ENCODE measurements at regions not wholly inside any gene's neighbourhood (a gene's known extent, or its start where the extent isn't known, plus 50 kb on each side); places are given as distances from the start of the nearest gene placed in this dataset.
"Not testable (repeated sequence)": the region's sequence is repeated elsewhere in the genome, so short reads cannot be mapped to it uniquely, and the experiment has no call there.

DNA sequence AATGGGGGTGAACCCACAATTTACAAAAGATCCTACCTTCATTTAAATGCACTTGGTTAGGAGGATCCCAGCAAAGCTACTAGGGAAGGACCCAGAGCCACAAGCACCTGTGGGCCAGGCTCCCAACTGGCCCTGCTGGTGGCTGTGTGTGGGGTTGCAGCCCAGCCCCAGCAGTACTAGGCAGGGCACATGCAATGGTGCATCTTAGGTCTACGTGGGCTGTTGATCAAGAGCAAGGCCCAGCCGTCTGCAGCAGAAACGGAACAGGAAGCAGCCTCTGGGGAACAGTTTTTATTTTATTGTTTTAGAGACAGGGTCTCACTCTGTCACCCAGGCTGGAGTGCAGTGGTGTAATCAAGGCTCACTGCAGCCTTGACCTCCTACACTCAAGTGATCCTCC, 134.1 kb upstream of the RAB4A start:
- H3K4me3 Mint-ChIP-seq: no peak overlapping the region

DNA sequence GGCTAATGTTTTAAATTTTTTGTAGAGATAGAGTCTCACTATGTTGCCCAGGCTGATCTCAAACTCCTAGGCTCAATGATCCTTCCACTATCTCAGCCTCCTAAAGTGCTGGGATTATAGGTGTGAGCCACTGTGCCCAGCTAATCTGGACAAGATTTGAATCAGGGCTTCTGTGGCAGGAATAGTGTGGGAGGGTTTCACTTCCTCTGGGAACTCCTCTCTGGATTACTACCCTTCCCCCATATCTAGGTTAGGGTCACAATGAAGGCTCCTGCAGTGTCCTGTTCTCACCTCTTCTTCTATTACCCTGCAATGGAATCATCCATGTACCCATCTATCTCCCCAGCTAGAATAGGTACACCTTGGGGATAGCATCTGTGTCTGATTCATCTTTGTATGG, 133.6 kb upstream of the RAB4A start:
- DNase-seq: no peak
- Mint-ChIP-seq H3K27ac (no peak overlapping the region), H3K4me3 (no peak overlapping the region), H3K27me3 (no peaks in the 10 kb centered on the region), H3K36me3 (peaks cover 16% of the 10 kb centered on the region), H3K9me3 (peaks cover 21% of the 10 kb centered on the region), H3K4me1 (peaks cover 34% of the 10 kb centered on the region)

More for the DNA sequence above, 134.1 kb upstream of the RAB4A start:
- peaks cover 38% of the 10 kb centered on the region for H3K4me1 Mint-ChIP-seq
- H3K36me3 Mint-ChIP-seq: peaks cover 16% of the 10 kb centered on the region
- no peak for DNase-seq
- no peak overlapping the region for H3K27ac Mint-ChIP-seq
- peaks cover 21% of the 10 kb centered on the region for H3K9me3 Mint-ChIP-seq
- no peaks in the 10 kb centered on the region for H3K27me3 Mint-ChIP-seq

GRCh38 chr1:229138058-229138457, 132.9 kb upstream of the RAB4A start:
- no peak overlapping the region for H3K27ac Mint-ChIP-seq
- H3K36me3 Mint-ChIP-seq: peaks cover 16% of the 10 kb centered on the region
- H3K9me3 Mint-ChIP-seq: peaks cover 21% of the 10 kb centered on the region
- no peak overlapping the region for H3K4me3 Mint-ChIP-seq
- peaks cover 33% of the 10 kb centered on the region for H3K4me1 Mint-ChIP-seq
- DNase-seq: no peak
- H3K27me3 Mint-ChIP-seq: no peaks in the 10 kb centered on the region

GRCh38 chr1:229139331-229140118, 131.4 kb upstream of the RAB4A start:
- no peaks in the 10 kb centered on the region for H3K27me3 Mint-ChIP-seq
- H3K4me3 Mint-ChIP-seq: no peak overlapping the region
- H3K36me3 Mint-ChIP-seq: peaks cover 7% of the 10 kb centered on the region
- peaks cover 32% of the 10 kb centered on the region for H3K4me1 Mint-ChIP-seq
- H3K27ac Mint-ChIP-seq: no peak overlapping the region
- DNase-seq: no peak
- H3K9me3 Mint-ChIP-seq: peaks cover 14% of the 10 kb centered on the region

DNA sequence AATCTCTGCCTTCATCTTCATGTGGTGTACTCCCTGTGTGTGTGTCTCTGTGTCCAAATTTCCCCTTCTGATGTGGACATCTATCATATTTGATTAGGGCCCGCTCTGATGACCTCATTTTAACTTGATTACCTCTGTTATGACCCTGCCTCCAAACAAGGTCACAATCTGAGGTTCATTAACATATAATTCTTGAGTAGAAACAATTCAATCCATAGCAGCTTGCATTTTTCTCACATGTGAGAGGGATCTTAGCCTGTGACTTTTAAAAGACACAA, 130.9 kb upstream of the RAB4A start:
- peaks cover 6% of the 10 kb centered on the region for H3K36me3 Mint-ChIP-seq
- peaks cover 32% of the 10 kb centered on the region for H3K4me1 Mint-ChIP-seq
- H3K4me3 Mint-ChIP-seq: no peak overlapping the region
- no peak overlapping the region for H3K27ac Mint-ChIP-seq
- H3K27me3 Mint-ChIP-seq: no peaks in the 10 kb centered on the region
- peaks cover 10% of the 10 kb centered on the region for H3K9me3 Mint-ChIP-seq
- DNase-seq: no peak

- Mint-ChIP-seq H3K27ac (no peak overlapping the region), H3K4me1 (peaks cover 31% of the 10 kb centered on the region), H3K27me3 (no peaks in the 10 kb centered on the region), H3K36me3 (peaks cover under 1% of the 10 kb centered on the region), H3K4me3 (no peak overlapping the region), H3K9me3 (peaks cover 2% of the 10 kb centered on the region)
- DNase-seq: no peak
These were observed 129.6 kb upstream of the RAB4A start for GRCh38 chr1:229141271-229141670.

DNA sequence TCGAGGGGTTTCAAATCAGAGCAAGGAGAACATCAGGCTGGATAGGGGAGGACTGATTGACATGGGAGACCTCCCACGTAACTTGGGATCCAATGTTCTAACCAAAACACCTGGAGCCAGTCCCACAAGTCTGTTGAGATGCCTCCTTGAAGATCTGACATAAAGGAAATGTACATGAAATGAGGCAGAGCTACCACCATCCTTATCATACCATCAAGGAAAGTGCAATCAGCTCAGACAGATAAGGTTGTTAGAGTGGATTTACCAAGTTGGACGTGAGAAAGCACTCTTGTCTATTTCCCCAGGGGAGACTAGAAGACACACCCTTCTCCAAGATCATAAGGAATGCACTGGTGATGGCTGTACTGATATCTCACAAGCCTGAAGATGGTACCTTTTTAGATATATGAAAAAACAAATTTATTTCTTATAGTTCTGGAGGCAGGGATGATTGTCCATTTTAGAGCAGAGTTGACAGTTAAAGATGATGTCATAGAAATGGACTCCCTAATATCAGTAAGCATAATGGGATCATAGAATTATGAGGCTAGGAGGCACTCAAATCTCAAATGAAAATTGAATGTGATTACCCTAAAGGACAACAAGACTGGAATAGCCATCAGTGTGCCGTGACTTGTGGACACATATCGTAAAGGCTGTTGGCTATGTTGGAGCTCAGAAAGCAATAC, 129.1 kb upstream of the RAB4A start:
- peaks cover 26% of the 10 kb centered on the region for H3K4me1 Mint-ChIP-seq
- H3K36me3 Mint-ChIP-seq: no peaks in the 10 kb centered on the region
- H3K27me3 Mint-ChIP-seq: peaks cover 2% of the 10 kb centered on the region
- DNase-seq: no peak
- no peaks in the 10 kb centered on the region for H3K9me3 Mint-ChIP-seq
- no peak overlapping the region for H3K27ac Mint-ChIP-seq
- no peak overlapping the region for H3K4me3 Mint-ChIP-seq

- no peaks in the 10 kb centered on the region for H3K9me3 Mint-ChIP-seq
These were observed 128.4 kb upstream of the RAB4A start for GRCh38 chr1:229142471-229142870.

GRCh38 chr1:229146647-229147046, 124.3 kb upstream of the RAB4A start:
- Mint-ChIP-seq H3K36me3 (no peaks in the 10 kb centered on the region), H3K9me3 (no peaks in the 10 kb centered on the region), H3K27ac (no peak overlapping the region), H3K4me3 (no peak overlapping the region), H3K27me3 (peaks cover 7% of the 10 kb centered on the region), H3K4me1 (no peaks in the 10 kb centered on the region)
- no peak for DNase-seq

More at GRCh38 chr1:229142471-229142870, 128.4 kb upstream of the RAB4A start:
- DNase-seq: no peak
- H3K27ac Mint-ChIP-seq: no peak overlapping the region
- H3K4me1 Mint-ChIP-seq: peaks cover 19% of the 10 kb centered on the region
- no peak overlapping the region for H3K4me3 Mint-ChIP-seq
- peaks cover 7% of the 10 kb centered on the region for H3K27me3 Mint-ChIP-seq
- H3K36me3 Mint-ChIP-seq: no peaks in the 10 kb centered on the region

- Mint-ChIP-seq H3K27me3 (peaks cover 7% of the 10 kb centered on the region), H3K4me1 (no peaks in the 10 kb centered on the region), H3K27ac (no peak overlapping the region), H3K9me3 (no peaks in the 10 kb centered on the region), H3K36me3 (no peaks in the 10 kb centered on the region), H3K4me3 (no peak overlapping the region)
- no peak for DNase-seq
These were observed 123.8 kb upstream of the RAB4A start for GRCh38 chr1:229147072-229147471.

DNA sequence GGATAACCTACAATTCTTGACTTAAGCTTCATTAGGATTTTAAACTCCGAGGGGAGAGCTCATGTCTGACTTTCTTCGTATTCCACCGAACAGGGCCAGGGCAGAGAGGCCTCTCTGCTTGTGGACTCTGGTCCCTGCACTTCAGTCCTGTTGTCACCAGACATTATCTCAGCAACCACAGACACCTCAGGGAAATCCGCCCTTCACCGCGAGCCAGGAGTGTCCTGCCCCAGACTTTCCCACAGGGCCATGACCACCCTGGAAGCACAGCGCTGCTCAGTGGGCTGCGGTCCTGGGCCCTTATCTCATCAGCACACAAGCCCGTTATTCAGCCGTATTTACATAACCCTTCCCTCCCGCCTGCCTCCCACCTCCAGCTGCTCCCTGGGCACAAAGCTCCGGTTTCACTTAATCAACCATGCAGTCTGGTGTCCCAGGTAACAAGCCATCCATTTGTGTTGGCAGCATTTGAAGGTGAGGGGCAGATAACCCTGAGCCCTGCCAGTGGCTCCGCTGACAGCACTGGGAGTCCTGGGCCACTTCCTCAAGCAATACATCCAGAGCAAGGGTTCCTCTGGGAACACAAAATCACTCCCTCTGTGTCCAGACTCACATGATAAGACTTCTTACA, 122.8 kb upstream of the RAB4A start:
- H3K4me3 Mint-ChIP-seq: no peak overlapping the region

DNA sequence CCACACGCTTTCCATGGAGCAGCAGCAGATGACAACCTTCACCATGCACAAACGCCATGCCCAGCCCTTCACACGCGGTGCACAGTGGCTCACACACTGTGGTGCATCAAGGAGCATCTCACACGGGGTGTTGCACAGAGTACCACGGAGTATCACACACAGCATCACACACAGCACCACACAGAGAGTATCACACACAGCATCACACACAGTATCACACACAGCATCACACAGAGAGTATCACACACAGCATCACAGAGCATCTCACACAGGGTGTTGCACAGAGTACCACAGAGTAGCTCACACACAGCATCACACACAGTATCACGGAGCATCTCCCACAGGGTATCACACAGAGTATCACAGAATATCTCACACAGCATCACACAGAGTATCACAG, 122.2 kb upstream of the RAB4A start:
- Mint-ChIP-seq H3K36me3 (no peaks in the 10 kb centered on the region), H3K4me1 (no peaks in the 10 kb centered on the region), H3K27me3 (peaks cover 7% of the 10 kb centered on the region), H3K4me3 (no peak overlapping the region), H3K27ac (no peak overlapping the region), H3K9me3 (no peaks in the 10 kb centered on the region)
- DNase-seq: no peak

More for the DNA sequence above, 122.8 kb upstream of the RAB4A start:
- Mint-ChIP-seq H3K4me1 (no peaks in the 10 kb centered on the region), H3K27me3 (peaks cover 7% of the 10 kb centered on the region), H3K36me3 (no peaks in the 10 kb centered on the region), H3K27ac (no peak overlapping the region), H3K9me3 (no peaks in the 10 kb centered on the region)
- DNase-seq: no peak

DNA sequence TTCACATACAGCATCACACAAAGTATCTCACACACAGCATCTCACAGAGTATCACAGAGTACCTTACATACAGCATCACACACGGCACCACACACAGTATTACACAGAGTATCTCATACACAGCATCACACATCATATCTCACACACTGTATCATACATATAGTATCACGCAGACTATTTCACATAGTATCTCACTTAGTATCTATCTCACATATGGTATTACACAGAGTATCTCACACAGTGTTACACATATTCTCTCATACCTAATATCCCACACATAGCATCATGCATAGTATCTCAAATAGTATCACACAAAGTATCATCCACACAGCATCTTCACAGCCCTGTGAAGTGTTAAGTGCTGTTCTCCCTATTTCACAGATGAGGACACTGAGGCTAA, 121.5 kb upstream of the RAB4A start:
- Mint-ChIP-seq H3K4me1 (peaks cover 3% of the 10 kb centered on the region), H3K27me3 (peaks cover 7% of the 10 kb centered on the region), H3K27ac (no peak overlapping the region), H3K9me3 (no peaks in the 10 kb centered on the region), H3K4me3 (no peak overlapping the region), H3K36me3 (no peaks in the 10 kb centered on the region)
- no peak for DNase-seq

- Mint-ChIP-seq H3K36me3 (peaks cover 2% of the 10 kb centered on the region), H3K4me1 (peaks cover 12% of the 10 kb centered on the region), H3K4me3 (no peak overlapping the region)
These were observed 120.4 kb upstream of the RAB4A start for GRCh38 chr1:229150518-229150917.

GRCh38 chr1:229151412-229151811, 119.5 kb upstream of the RAB4A start:
- not testable (repeated sequence) for H3K9me3 Mint-ChIP-seq, DNase-seq, H3K27ac Mint-ChIP-seq, H3K27me3 Mint-ChIP-seq, H3K36me3 Mint-ChIP-seq, H3K4me3 Mint-ChIP-seq
- H3K4me1 Mint-ChIP-seq: peaks cover 16% of the 10 kb centered on the region

More at GRCh38 chr1:229150518-229150917, 120.4 kb upstream of the RAB4A start:
- Mint-ChIP-seq H3K27ac (no peak overlapping the region), H3K27me3 (peaks cover 7% of the 10 kb centered on the region), H3K9me3 (no peaks in the 10 kb centered on the region)
- no peak for DNase-seq

All from activated naive CD8-positive, alpha-beta T cell treated with anti-CD3 and anti-CD28 coated beads for 36 hours (primary cell).